Erythroblast (primary cell): ENCODE measurements at regions not wholly inside any gene's neighbourhood (a gene's known extent, or its start where the extent isn't known, plus 50 kb on each side); places are given as distances from the start of the nearest gene placed in this dataset.

Experiments used
- GATA1 ChIP-seq: IDR thresholded peaks from 2 replicates; pipeline ENCODE4 v1.6.1; 2011; ENCODE audit warnings: low read depth, mild to moderate bottlenecking, control low read depth, low read length, moderate library complexity
- POLR2A ChIP-seq: IDR thresholded peaks from 2 replicates; pipeline ENCODE4 v1.6.1; 2011; ENCODE audit warnings: mild to moderate bottlenecking, low read length

DNA sequence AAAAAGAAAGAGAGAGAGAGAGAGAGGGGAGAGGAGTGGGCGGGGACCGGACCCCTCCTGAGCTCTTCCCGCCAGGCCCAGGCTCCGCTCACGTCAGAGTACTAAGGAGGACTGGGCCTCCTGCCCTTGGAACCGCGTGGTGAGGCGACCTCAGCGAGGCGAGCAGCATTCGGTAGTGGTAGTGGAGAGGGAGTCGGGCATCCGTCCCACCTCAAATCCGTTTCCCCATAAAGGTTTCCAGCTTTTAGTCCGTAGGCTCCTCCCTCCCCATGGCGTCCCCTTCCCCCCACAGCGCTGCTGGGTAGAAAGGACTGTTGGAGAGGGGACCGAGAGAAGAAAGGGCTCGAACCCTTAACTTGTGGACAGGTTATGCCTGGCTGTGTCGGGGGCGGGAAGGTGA lies 124.4 kb upstream of the BARHL2 start:
- no peak for TF ChIP-seq POLR2A
- TF ChIP-seq GATA1, result no peak
